Activated naive CD4-positive, alpha-beta T cell treated with anti-CD3 and anti-CD28 coated beads, Interleukin-2, amount 50 U/mL, for 72 hours (primary cell): ENCODE measurements at regions not wholly inside any gene's neighbourhood (a gene's known extent, or its start where the extent isn't known, plus 50 kb on each side); places are given as distances from the start of the nearest gene placed in this dataset.

Experiments
- ATAC-seq, 2 donors: fragments of 150-1000 bp; cut with Tn5 transposase; 2 replicates each; pipeline ENCODE4 v1.10.0; 2021; ENCODE audit warnings: mild to moderate bottlenecking in 2 of 2, moderate library complexity in 2 of 2
- DNase-seq, 2 donors: peaks; one replicate each; pipeline ENCODE4 v3.0.0; 2021 to 2022; ENCODE audit warnings: low spot score in 2 of 2
- H3K27ac Mint-ChIP-seq, 2 donors: one replicate each; pipeline ENCODE4 v1.8.0; 2022; ENCODE audit warnings: mild to moderate bottlenecking in 2 of 2, mixed read lengths in 2 of 2
- H3K36me3 Mint-ChIP-seq, 2 donors: one replicate each; pipeline ENCODE4 v1.8.0; 2022; ENCODE audit warnings: mixed read lengths in 2 of 2
- H3K9me3 Mint-ChIP-seq, 2 donors: one replicate each; pipeline ENCODE4 v1.8.0; 2022; ENCODE audit warnings: mixed read lengths in 2 of 2

- no peak overlapping the region for H3K27ac Mint-ChIP-seq
These were observed 89.5 kb upstream of the HNRNPA3 start for GRCh38 chr2:177123048-177123447.

GRCh38 chr2:177124371-177124770, 88.2 kb upstream of the HNRNPA3 start:
- Mint-ChIP-seq H3K36me3 (no peaks in the 10 kb centered on the region), H3K9me3 (no peaks in the 10 kb centered on the region), H3K27ac (no peak overlapping the region)
- ATAC-seq: no peak
- DNase-seq: no peak

More at GRCh38 chr2:177123048-177123447, 89.5 kb upstream of the HNRNPA3 start:
- ATAC-seq (no peak), DNase-seq (no peak)
- no peaks in the 10 kb centered on the region for H3K9me3 Mint-ChIP-seq
- no peaks in the 10 kb centered on the region for H3K36me3 Mint-ChIP-seq

GRCh38 chr2:177127821-177128220, 84.8 kb upstream of the HNRNPA3 start:
- H3K27ac Mint-ChIP-seq: no peak overlapping the region
- H3K36me3 Mint-ChIP-seq: no peaks in the 10 kb centered on the region
- no peaks in the 10 kb centered on the region for H3K9me3 Mint-ChIP-seq
- no peak for DNase-seq
- no peak for ATAC-seq

- Mint-ChIP-seq H3K27ac (no peak overlapping the region), H3K9me3 (no peaks in the 10 kb centered on the region), H3K36me3 (no peaks in the 10 kb centered on the region)
- no peak for DNase-seq
- ATAC-seq: no peak
These were observed 83.0 kb upstream of the HNRNPA3 start for GRCh38 chr2:177129610-177130009.

- no peak for DNase-seq
- Mint-ChIP-seq H3K9me3 (no peaks in the 10 kb centered on the region), H3K36me3 (no peaks in the 10 kb centered on the region), H3K27ac (no peak overlapping the region)
- no peak for ATAC-seq
These were observed 80.7 kb upstream of the HNRNPA3 start for GRCh38 chr2:177131858-177132257.

GRCh38 chr2:177138823-177139222, 73.8 kb upstream of the HNRNPA3 start:
- Mint-ChIP-seq H3K9me3 (no peaks in the 10 kb centered on the region), H3K27ac (no peak overlapping the region), H3K36me3 (no peaks in the 10 kb centered on the region)
- DNase-seq (no peak), ATAC-seq (peak in 1 of 2 donors; percentile 90)

- H3K9me3 Mint-ChIP-seq: no peaks in the 10 kb centered on the region
- DNase-seq (no peak), ATAC-seq (no peak)
- H3K27ac Mint-ChIP-seq: no peak overlapping the region
- H3K36me3 Mint-ChIP-seq: no peaks in the 10 kb centered on the region
These were observed 70.7 kb upstream of the HNRNPA3 start for GRCh38 chr2:177141866-177142265.

GRCh38 chr2:177143444-177143843, 69.2 kb upstream of the HNRNPA3 start:
- Mint-ChIP-seq H3K27ac (no peak overlapping the region), H3K9me3 (no peaks in the 10 kb centered on the region), H3K36me3 (no peaks in the 10 kb centered on the region)
- DNase-seq (no peak), ATAC-seq (no peak)

- no peaks in the 10 kb centered on the region for H3K9me3 Mint-ChIP-seq
- no peak overlapping the region for H3K27ac Mint-ChIP-seq
- DNase-seq (no peak), ATAC-seq (peak in 1 of 2 donors; percentile 58)
- H3K36me3 Mint-ChIP-seq: no peaks in the 10 kb centered on the region
These were observed 65.4 kb upstream of the HNRNPA3 start for GRCh38 chr2:177147093-177147694.

GRCh38 chr2:177147834-177148445, 64.7 kb upstream of the HNRNPA3 start:
- Mint-ChIP-seq H3K36me3 (no peaks in the 10 kb centered on the region), H3K9me3 (no peaks in the 10 kb centered on the region), H3K27ac (no peak overlapping the region)
- ATAC-seq: no peak
- no peak for DNase-seq

GRCh38 chr2:177148477-177149154, 64.0 kb upstream of the HNRNPA3 start:
- ATAC-seq (peak; percentile 92 to 95), DNase-seq (peak; percentile 68 to 84)
- Mint-ChIP-seq H3K9me3 (no peaks in the 10 kb centered on the region), H3K36me3 (no peaks in the 10 kb centered on the region), H3K27ac (peak overlapping the region in 1 of 2 donors; percentile 17)

GRCh38 chr2:177149155-177149503, 63.5 kb upstream of the HNRNPA3 start:
- no peak overlapping the region for H3K27ac Mint-ChIP-seq
- H3K36me3 Mint-ChIP-seq: no peaks in the 10 kb centered on the region
- no peaks in the 10 kb centered on the region for H3K9me3 Mint-ChIP-seq
- no peak for ATAC-seq
- no peak for DNase-seq

GRCh38 chr2:177153805-177154204, 58.8 kb upstream of the HNRNPA3 start:
- H3K9me3 Mint-ChIP-seq: no peaks in the 10 kb centered on the region
- no peak for ATAC-seq
- no peak for DNase-seq

GRCh38 chr2:177154809-177155208, 57.8 kb upstream of the HNRNPA3 start:
- ATAC-seq (no peak), DNase-seq (no peak)
- no peak overlapping the region for H3K27ac Mint-ChIP-seq

More at GRCh38 chr2:177153805-177154204, 58.8 kb upstream of the HNRNPA3 start:
- Mint-ChIP-seq H3K27ac (no peak overlapping the region), H3K36me3 (no peaks in the 10 kb centered on the region)

GRCh38 chr2:177155631-177156030, 57.0 kb upstream of the HNRNPA3 start:
- Mint-ChIP-seq H3K36me3 (no peaks in the 10 kb centered on the region), H3K27ac (no peak overlapping the region), H3K9me3 (no peaks in the 10 kb centered on the region)
- no peak for DNase-seq
- no peak for ATAC-seq

More at GRCh38 chr2:177154809-177155208, 57.8 kb upstream of the HNRNPA3 start:
- no peaks in the 10 kb centered on the region for H3K9me3 Mint-ChIP-seq
- H3K36me3 Mint-ChIP-seq: no peaks in the 10 kb centered on the region

GRCh38 chr2:177161741-177162460, 50.7 kb upstream of the HNRNPA3 start:
- H3K9me3 Mint-ChIP-seq: no peaks in the 10 kb centered on the region
- no peak overlapping the region for H3K27ac Mint-ChIP-seq
- ATAC-seq: no peak
- no peaks in the 10 kb centered on the region for H3K36me3 Mint-ChIP-seq
- no peak for DNase-seq
